ENCODE measurements at regions not wholly inside any gene's neighbourhood (a gene's known extent, or its start where the extent isn't known, plus 50 kb on each side); places are given as distances from the start of the nearest gene placed in this dataset.

GRCh38 chr18:51908598-51908944 lies 431.4 kb upstream of the DCC start:
- no peak for TF ChIP-seq CTCF (IDR thresholded peaks at IDR 0.05; ENCODE audit: low read depth, low read length, poor library complexity, severe bottlenecking)
- TF ChIP-seq EZH2phosphoT487 (IDR thresholded peaks at IDR 0.05; ENCODE audit: borderline replicate concordance, low read length) = no peak

All from DOHH2 (cell line).